GM21360 (cell line): ENCODE measurements at regions not wholly inside any gene's neighbourhood (a gene's known extent, or its start where the extent isn't known, plus 50 kb on each side); places are given as distances from the start of the nearest gene placed in this dataset.

ENCODE experiments used
- ATAC-seq: cut with Tn5 transposase; IDR thresholded peaks from one replicate; pipeline ENCODE4 v1.9.1; 2021; ENCODE audit warnings: mild to moderate bottlenecking, moderate library complexity; ENCODE audit not compliant: unreplicated experiment

DNA sequence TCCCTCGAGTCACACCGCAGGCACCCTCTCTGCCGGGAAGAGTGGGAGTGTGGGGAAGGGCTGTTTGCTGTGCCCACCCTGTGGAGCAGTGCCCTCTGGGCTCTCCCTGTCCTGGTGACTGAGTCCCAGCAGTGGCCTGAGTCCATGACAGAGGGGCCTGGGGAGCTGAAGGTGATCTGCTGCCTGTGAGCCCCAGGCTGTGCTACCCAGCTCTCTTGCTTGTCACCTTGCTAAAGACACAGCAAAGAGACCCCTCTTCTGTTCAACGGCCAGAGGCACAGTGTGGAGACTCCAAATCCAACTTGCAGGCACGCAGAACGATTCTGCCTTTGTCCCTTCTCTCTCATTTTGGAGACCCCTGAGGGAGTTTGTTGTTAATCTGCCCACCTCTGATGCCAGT lies 232.6 kb downstream of the OPA1 start:
- no peak for ATAC-seq

DNA sequence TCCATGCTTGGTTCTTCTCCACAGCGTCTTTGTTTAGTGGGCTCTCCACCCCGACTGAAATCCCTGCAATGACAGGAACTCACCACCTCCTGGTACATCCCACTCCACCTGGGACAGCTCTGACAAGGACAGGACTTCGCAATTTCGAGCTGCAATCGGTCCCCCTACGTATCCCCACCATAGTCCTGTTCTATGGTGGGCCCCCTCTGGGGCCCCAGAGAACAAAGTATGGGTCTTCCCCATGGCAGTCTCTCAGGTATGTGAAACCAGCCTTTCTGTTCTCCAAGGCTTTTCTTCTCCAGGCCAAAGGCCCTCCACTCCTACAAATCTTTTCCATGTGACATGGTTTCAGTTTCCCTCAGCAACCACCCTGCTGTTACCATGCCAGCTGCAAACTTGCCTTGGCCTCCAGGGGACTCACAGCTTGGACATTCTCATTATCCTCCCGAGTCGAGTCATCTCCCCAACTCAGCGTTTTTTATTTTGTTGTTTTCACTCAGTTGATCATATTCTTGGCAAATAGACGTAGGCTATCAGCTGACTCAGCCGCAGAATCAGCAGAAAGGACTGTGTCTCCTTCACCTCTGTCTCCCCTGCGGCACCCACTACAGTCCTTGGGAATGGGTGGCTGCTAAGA lies 233.3 kb downstream of the OPA1 start:
- ATAC-seq: no peak

DNA sequence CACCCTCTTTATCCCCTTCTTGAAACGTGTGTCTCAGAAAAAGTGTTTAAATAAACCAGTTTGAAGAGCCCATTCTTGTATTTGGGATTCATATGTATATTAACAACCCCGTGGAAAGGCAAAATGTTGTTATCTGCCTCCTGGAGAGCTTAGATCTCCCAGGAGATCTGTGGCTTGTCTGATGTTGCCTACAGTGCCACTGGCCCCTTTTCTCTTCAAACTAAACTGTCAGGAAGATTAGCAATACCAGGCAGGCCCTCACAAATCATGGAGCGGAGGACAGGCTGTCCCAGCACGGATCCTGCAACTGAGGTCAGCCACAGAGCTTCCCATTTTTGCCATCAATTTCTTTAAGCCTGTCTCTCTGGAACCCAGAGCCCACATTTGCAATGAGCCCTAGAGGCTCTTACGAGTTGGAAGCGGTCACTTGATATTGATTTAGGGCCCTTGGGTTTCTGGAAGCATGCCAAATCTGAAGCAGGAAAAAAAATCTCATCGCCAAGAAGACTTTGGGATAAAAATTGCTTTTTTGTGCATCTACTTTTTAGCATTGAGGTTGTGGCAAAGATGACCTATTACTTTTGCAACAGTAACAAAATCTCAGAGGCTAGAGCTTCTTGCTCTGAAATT lies 234.1 kb downstream of the OPA1 start:
- no peak for ATAC-seq

DNA sequence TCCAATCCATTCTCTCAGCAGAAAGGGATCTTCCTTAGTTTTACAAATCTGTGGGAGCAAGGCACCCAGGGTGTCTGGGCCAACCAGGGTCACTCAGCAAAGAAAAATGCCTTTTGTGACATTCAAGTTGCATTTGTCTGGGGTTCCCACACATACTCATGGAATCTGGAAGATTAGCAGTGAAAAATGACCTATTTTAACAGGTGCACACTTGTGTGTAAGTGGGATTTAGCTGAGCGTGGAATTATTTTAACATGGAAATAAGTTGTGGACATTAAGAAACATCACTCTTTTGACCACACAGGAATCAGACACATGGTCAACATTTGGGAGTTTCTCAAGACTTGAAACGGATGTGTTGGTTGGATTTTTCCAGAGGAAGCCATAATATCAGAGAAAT lies 234.9 kb downstream of the OPA1 start:
- no peak for ATAC-seq

DNA sequence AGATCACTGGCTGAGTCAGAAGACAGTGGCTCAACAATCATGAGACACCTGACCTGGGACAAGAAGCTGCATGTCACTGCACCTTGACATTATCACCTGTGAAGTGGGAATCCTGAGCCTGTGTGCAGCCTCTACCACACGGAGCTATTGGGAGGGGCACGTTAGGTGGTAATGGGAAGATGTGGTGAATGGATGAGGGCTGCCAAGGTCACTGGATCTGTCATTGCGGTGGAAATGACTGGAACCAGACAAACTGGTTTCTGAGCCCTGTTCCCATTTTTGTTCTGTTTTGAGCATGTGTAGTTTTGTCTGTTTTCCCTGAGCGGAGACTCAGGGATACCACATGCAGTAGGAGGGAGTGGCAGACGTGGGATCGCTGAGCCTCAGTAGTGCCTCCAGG lies 235.5 kb downstream of the OPA1 start:
- ATAC-seq: no peak

DNA sequence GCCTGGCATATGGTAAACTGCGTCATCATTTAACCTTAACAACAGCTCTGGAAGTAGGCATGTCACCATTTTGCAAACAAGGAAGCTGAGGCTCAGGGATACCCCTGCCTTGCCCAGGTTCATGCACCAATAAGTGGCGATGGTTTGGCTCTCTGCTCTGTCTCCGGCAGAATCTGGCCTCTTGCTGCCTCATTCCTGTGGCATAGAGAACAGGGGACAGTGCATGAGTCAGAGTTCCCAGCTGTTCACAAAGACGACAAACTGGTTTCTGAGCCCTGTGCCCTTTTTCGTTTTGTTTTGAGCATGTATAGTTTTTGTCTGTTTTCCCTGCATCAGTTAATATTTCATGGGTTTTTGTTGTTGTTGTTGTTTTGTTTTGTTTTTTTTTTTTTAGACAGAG lies 236.8 kb downstream of the OPA1 start:
- no peak for ATAC-seq

DNA sequence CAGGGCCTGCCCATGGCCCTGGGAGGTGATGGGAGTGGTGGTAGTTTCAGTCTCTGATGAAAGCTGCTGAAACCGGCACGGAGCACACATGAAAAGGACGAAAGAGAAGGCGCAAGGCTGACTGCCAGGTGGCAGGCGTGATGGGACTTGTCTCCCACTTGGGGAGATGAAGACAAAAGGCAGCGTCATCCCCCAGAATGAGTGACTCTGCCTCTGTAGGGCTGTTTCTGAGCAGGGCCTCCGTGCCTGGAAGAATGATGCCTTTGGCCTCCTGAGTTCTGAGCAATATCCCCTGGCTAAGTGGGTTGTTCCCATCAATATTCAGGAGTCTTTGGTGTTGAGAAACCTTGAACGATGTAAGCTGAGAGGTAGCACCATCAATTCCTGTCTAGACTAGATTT lies 237.8 kb downstream of the OPA1 start:
- no peak for ATAC-seq

DNA sequence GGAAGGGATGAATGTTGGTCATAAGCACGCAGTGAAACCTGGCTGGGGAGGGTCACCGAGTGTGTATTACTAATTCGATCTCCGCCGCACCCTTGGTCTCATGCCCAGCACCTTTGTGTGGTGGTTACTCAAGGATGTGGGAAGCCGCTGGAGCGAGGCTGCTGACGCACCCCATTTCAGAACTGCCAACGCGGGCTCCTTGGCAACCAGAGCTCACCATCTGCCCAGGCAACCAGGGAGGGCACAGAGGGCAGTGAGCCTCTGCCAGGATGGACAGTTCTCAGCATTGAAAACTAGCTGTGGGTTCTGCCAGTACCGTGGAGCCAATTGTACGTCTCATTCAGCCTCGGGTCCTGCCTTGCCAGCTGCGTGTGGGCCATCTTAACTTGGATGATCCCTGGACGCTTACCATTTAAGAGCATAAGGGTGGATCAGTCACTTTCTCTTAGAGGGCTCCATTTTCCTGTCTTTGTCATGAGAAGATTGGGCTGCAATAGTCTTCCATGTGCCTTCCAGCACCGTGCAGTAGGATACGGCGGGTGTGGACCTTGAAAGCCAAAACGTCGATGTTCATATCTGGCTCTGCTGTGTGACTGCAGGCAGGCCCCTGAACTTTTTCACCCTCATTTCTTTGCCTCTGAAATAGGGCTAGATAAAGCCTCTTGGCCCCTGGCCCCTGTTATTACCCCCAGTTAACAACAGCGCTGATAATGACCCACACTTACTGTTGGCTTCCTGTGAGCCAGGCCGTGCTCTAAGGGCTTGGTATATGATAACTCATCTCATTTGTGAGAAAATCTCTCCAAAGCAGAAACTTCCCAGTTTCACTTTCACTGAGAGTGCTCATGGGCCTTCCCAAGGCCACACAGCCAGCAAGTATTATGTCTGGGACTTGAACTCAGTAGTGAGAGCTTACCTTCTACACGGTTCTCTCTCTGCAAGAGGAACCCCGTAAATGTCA lies 238.8 kb downstream of the OPA1 start:
- peak; percentile 88 for ATAC-seq

DNA sequence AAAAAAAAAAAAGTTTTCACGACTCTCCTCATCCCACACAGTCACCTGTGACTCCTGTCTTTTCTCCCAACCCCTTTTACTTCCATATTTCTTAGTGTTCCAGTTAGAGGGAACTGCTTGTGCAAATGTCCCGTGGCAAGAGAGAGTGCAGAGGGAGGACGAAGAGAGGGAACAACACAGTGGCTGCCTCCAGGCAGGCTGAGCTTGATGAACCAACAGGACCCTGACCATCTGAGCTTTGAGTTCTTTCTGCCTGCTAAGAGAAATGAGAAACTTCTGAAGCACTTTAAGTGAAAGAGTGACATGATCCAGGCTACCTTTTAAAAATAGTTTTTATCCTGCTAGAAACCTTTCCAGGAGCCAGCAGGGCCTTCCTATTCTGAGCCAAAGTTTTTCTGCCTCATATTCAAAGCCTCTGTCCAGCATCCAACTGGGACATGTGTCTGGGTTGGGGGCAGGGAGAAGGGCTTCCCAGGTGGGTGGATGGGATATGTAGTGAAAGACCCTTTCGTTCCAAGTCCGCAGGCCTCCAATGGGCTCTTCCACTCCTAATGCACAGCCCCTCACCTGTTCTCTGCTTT lies 239.9 kb downstream of the OPA1 start:
- ATAC-seq: no peak

DNA sequence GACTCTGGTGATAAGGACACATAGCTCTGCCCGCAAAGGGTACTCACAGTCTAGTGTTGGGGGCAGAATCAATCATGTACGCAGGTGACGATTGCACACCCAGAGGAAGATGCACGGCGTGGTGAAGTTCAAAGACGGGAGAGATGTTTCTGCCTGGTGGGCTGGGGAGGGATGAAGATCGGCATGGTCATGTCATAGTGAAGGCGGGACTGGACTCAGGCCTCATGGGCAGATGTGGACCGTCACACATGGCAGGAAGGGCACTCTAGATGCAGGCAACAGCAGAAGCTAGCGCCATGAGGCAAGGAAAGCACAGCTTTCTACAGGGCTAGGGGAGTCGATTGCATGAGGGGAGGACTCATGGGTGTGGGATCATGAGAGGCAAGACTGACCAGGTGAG lies 240.6 kb downstream of the OPA1 start:
- ATAC-seq: no peak

DNA sequence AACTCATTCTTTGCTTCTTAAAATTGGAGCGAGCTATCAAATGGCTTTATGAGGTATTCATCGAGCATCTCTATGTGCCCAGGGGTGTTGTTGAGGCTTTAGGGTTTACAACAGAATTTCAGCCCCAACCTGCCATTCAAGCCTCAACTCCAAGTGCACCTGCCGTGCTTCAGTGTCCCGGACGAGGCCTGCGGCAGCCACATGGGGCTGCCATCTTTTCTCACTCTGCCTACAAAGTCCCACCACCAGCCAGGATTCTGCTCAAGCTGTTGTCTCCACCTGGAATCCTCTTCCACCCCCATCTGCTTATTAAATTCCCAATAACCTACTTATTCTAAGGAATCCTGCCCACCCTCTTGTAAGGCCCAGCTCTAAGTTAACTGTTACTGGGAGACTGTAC lies 242.4 kb downstream of the OPA1 start:
- ATAC-seq: no peak

DNA sequence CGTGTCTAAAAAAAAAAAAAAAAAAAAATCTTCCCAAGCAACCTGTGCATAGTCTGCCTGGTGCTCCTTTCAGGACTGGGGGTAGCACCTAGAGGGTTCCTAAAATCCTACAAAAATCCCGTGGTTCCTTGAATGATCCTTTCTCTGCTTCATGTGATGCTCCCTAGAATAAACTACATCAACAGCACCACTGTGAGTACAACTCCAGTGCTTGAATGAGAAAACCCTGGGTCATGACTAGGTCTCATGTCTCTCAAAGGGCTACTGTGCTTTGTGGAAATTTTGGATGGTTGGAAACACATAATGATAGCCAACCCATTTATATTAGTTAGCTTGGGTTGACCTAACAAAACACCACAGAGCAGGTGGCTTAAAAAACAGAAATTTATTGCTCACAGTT lies 243.5 kb downstream of the OPA1 start:
- ATAC-seq: no peak

DNA sequence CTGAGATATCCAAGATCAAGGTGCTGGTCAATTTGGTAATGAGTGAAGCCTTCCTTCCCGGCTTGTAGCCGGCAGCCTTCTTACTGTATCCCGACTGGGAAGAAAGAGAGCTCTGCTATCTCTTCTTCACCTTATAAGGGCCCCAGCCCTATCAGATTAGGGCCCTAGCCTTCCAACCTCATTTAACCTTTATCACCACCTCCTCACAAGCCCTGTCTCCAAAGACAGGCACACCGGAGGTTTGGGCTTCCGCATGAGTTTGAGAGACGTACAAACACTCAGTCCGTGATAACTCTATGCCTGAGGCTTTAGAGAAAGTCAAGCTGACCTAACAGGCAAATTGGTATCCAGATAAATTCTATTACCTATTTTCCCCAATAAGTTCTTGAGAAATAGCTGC lies 243.9 kb downstream of the OPA1 start:
- ATAC-seq: no peak

DNA sequence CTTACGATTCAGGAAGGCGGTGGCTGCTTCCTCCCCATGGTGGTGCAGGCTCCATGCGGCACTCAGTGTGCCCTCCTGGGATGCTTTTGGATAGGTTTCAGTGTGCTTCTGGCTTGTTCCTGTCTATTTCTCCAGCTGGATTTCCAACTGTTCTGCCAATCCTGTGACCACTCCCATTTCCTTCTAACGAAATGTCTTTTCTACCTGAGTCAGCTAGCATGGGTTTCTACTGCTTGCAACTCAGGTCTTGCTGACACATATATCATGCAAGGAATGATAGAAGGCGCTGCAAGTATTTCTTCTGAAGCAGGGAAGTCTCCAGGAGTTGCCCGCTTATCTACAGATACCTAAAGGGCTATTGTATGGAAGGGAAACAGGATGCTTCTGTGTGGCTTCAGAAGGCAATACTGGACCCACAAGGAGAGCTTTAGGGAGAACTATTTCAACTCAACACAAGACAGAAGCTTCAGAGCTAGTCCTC lies 244.4 kb downstream of the OPA1 start:
- ATAC-seq: no peak

DNA sequence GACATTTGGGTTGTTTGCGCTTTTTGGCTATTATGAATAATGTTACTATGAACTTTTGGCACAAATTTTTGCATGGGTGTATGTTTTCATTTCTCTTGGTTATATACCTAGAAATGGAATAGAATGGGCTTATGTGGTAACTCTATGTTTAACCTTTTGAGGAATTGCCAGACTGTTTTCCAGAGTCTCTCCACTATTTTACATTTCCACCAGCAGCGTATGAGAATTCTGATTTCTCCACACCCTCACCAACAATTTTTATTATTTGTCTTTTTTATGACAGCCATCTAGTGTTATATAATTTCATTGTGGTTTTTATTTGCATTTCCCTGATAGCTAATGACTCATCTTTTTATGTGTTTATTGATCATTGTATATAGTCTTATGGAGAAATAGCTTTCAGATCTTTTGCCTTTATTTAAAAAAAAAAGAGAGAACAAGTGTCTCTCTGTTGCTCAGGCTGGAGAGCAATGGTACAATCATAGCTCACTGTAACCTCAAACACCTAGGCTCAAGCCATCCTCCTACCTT lies 247.2 kb downstream of the OPA1 start:
- ATAC-seq: no peak

DNA sequence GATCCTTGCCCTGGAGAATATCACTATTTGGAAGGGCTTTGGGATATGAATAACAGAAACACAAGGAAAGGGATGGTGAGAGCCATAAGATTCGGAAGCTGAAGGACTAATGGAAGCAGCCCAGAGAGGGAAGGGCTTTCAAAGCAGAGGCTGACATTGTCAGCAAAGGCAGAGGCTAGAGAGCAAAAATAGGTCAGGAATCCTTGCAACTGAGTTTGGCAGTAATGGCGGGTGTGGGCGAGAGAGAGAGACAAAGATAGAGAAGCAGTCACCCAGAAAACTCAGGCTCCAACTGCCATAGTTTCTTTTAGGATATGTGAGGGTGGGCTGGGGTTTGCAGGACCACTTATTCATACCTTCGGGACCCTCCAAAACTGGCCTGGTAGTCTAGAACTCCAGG lies 248.6 kb downstream of the OPA1 start:
- ATAC-seq: no peak

DNA sequence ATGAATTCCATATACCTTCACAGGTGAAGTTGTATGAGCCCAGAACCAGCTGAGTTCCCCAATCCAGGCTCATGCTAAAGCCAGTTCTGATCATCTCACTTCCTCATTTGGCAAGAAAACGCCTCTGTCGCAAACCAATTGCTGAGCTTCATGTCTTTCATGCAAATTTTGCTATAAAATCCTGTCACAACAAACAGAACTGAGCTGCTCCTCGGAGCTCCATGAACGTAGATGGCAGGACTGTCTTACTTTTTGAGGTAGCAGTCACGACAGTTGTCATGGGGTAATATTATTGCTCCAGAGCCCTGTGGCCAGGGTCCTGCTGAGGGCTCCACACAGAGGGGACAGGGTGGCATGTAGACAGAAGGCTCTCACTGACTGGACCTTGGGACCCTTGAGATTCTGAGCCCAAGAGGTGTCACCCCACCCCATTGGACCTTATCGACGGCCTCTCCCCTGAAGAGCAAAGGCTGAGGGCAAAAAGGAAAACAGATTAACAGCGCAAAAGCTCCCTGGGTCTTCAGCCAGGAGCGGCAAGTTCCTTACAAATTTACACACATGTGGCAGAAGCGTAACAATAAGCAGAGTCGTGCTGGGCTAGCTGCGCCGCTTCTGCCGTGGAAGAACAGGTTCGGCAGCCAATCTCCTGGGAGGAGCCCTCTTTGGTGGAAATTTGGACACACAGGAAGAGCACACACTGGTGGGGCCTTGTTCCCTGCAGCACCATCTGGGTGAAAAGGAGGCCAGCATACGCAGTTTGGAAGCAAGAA lies 249.2 kb downstream of the OPA1 start:
- ATAC-seq: peak; percentile 86

DNA sequence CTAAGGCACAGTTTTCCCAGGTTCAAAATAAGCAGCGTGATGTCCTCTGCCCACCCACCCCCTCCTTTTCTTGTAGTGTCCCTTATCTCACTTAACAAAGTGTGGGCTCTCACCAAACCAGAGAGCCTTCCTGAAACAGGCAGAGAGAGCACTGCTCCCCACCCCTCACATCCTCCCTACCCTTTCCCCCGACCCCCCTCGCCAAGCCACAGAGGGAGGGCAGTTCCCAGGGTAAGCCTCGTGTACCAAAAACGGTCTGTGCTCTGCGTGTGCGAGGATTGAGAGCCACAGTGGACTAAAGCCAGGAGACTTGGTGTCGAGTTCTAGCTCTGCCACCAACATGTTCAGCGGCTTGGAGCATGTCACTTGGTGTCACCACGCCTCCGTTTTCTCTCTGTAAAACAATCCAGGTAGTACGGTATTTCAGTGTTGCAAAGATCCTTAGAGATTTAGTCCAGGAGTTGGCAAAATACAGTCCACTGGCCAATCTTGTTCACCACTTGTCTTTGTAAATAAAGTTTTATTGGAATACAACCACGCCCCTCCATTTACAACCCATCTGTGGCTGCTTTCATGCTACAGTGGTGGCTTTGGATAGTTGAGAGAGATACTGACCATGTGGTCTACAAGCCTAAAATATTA lies 249.9 kb downstream of the OPA1 start:
- ATAC-seq: no peak

DNA sequence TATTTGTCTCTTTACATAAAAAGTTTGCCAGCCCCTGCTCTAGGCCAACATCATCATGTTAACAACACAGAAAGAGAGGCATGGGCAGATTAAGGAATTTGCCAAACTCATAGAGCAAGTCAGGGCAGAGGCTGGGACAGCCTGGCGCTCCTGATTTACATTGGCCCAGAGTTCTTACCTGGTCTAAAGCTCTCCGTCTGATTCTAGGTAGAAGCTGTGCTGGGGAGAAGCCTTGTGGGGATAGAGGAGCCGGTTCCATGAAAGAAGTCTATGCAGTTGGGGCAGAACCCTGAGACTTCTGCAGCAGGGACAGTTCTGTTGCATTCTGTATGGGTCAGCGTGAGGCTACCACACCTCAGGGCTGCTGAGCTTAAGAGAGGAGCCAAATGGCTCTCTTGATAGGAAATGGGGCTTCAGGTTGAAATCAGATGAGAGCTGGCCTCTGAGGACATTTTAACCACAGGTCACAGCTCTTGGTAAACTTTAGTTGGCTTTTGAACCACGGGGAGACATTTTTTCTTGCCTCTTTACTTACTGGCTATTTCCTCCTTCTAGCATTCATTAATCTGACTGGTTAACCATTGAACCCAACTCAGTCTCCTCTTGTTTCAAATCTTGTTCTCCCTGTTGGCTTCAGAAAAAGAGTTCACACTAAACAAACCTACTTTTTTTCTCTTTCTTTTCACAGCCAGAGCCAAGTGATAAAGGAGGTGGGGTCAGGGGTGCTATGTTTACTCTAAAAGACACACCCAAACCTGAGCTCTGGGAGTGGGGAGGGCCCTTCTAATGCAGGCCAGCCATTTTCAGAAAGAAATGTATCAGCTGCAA lies 250.7 kb downstream of the OPA1 start:
- no peak for ATAC-seq
